WERI-Rb-1 (cell line): ENCODE measurements at regions not wholly inside any gene's neighbourhood (a gene's known extent, or its start where the extent isn't known, plus 50 kb on each side); places are given as distances from the start of the nearest gene placed in this dataset.
"Not testable (repeated sequence)": the region's sequence is repeated elsewhere in the genome, so short reads cannot be mapped to it uniquely, and the experiment has no call there.

ENCODE experiments used
- DNase-seq: peaks from one replicate; pipeline ENCODE4 v3.0.0-alpha.2; 2020
- H3K27ac ChIP-seq: fragments of 250-450 bp; sonication (Bioruptor Pico); 2 replicates; pipeline ENCODE4 v1.5.1; 2020; ENCODE audit warnings: mild to moderate bottlenecking, moderate library complexity
- H3K27me3 ChIP-seq: fragments of 250-450 bp; sonication (Bioruptor Pico); 2 replicates; pipeline ENCODE4 v1.5.1; 2021; ENCODE audit warnings: mild to moderate bottlenecking, low read depth, moderate library complexity; ENCODE audit not compliant: insufficient read depth, severe bottlenecking
- H3K36me3 ChIP-seq: fragments of 250-450 bp; sonication (Bioruptor Pico); 2 replicates; pipeline ENCODE4 v1.5.1; 2020; ENCODE audit warnings: mild to moderate bottlenecking, moderate library complexity
- H3K4me3 ChIP-seq: 2 replicates; pipeline ENCODE4 v1.5.1; 2011; ENCODE audit warnings: low read depth, mild to moderate bottlenecking, control low read depth, low read length
- H3K9me3 ChIP-seq: fragments of 250-450 bp; sonication (Bioruptor Pico); 2 replicates; pipeline ENCODE4 v1.5.1; 2021; ENCODE audit warnings: mild to moderate bottlenecking, moderate library complexity; ENCODE audit not compliant: severe bottlenecking
- CTCF ChIP-seq: IDR thresholded peaks from 2 replicates; pipeline ENCODE4 v1.5.1; 2011; ENCODE audit warnings: low read depth, mild to moderate bottlenecking, control low read depth, inconsistent platforms, low read length

GRCh38 chr19:31484858-31485410 lies 135.7 kb upstream of the TSHZ3 start:
- H3K27ac ChIP-seq, H3K9me3 ChIP-seq, H3K27me3 ChIP-seq, H3K4me3 ChIP-seq, H3K36me3 ChIP-seq: not testable (repeated sequence)
- DNase-seq: peak; percentile 51
- TF ChIP-seq CTCF: peak; percentile 53

GRCh38 chr19:31485472-31485871 lies 136.2 kb upstream of the TSHZ3 start:
- Histone ChIP-seq H3K36me3 (no peaks in the 10 kb centered on the region), H3K4me3 (no peak overlapping the region), H3K27ac (no peak overlapping the region), H3K27me3 (no peaks in the 10 kb centered on the region), H3K9me3 (peaks cover 4% of the 10 kb centered on the region)
- TF ChIP-seq CTCF: no peak
- no peak for DNase-seq

GRCh38 chr19:31491242-31491641 lies 142.0 kb upstream of the TSHZ3 start:
- Histone ChIP-seq H3K36me3 (no peaks in the 10 kb centered on the region), H3K27me3 (no peaks in the 10 kb centered on the region), H3K4me3 (no peak overlapping the region), H3K27ac (no peak overlapping the region), H3K9me3 (no peaks in the 10 kb centered on the region)
- TF ChIP-seq CTCF: no peak
- DNase-seq: no peak

- Histone ChIP-seq H3K4me3 (no peak overlapping the region), H3K9me3 (no peaks in the 10 kb centered on the region), H3K36me3 (no peaks in the 10 kb centered on the region), H3K27me3 (no peaks in the 10 kb centered on the region), H3K27ac (no peak overlapping the region)
- no peak for DNase-seq
- TF ChIP-seq CTCF: no peak
Observed at GRCh38 chr19:31492050-31492449, 142.8 kb upstream of the TSHZ3 start.

- Histone ChIP-seq H3K27ac (no peak overlapping the region), H3K9me3 (no peaks in the 10 kb centered on the region), H3K4me3 (no peak overlapping the region), H3K36me3 (no peaks in the 10 kb centered on the region), H3K27me3 (no peaks in the 10 kb centered on the region)
- DNase-seq: no peak
- no peak for TF ChIP-seq CTCF
Observed at GRCh38 chr19:31496076-31496475, 146.8 kb upstream of the TSHZ3 start.

GRCh38 chr19:31497709-31498108 lies 148.5 kb upstream of the TSHZ3 start:
- no peak for TF ChIP-seq CTCF
- H3K4me3 ChIP-seq: no peak overlapping the region
- no peaks in the 10 kb centered on the region for H3K9me3 ChIP-seq
- no peak for DNase-seq
- no peaks in the 10 kb centered on the region for H3K36me3 ChIP-seq
- H3K27me3 ChIP-seq: no peaks in the 10 kb centered on the region
- no peak overlapping the region for H3K27ac ChIP-seq
